ENCODE measurements at regions not wholly inside any gene's neighbourhood (a gene's known extent, or its start where the extent isn't known, plus 50 kb on each side); places are given as distances from the start of the nearest gene placed in this dataset.

DNA sequence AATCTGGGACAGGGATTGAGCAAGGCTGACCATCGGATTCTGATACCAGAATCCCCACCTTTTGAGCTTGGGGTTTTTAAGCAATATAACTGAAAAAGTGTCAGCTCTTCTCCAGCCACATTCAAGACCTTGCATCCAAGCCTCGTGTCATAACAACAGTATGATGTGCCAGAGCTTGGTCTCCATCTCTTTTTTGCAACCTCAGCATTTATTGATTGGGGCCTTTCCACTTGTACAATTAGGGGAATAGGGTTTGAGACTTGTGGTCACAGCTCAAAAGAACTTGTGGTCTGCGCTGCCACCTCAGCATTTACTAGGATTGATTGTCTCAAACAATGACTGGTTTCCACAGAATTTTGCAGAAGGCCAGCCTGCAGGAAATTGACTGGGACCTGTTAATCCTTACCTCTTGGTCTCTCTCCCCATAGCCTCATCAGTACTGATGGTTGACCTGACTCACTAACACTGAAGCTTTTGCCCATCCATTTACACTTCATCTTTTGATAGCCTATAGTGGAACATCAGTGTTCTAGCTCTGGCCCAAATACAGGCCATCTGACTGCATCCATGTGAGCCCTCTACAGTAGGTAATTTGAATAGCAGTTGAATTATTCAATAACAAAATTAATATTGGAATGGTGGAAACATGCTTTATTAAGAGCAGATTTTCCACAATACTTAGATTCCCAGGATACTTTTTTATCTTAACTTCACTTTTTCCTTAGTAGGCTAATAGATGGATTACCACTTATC lies 381.6 kb upstream of the PRR16 start (continued):
- TF ChIP-seq, protein P1, sequence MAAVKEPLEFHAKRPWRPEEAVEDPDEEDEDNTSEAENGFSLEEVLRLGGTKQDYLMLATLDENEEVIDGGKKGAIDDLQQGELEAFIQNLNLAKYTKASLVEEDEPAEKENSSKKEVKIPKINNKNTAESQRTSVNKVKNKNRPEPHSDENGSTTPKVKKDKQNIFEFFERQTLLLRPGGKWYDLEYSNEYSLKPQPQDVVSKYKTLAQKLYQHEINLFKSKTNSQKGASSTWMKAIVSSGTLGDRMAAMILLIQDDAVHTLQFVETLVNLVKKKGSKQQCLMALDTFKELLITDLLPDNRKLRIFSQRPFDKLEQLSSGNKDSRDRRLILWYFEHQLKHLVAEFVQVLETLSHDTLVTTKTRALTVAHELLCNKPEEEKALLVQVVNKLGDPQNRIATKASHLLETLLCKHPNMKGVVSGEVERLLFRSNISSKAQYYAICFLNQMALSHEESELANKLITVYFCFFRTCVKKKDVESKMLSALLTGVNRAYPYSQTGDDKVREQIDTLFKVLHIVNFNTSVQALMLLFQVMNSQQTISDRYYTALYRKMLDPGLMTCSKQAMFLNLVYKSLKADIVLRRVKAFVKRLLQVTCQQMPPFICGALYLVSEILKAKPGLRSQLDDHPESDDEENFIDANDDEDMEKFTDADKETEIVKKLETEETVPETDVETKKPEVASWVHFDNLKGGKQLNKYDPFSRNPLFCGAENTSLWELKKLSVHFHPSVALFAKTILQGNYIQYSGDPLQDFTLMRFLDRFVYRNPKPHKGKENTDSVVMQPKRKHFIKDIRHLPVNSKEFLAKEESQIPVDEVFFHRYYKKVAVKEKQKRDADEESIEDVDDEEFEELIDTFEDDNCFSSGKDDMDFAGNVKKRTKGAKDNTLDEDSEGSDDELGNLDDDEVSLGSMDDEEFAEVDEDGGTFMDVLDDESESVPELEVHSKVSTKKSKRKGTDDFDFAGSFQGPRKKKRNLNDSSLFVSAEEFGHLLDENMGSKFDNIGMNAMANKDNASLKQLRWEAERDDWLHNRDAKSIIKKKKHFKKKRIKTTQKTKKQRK (IDR thresholded peaks at IDR 0.05; ENCODE audit: borderline replicate concordance, low read depth, low read length) = no peak
- TF ChIP-seq MYBL2 (IDR thresholded peaks at IDR 0.05; ENCODE audit: low read depth) = no peak
- TF ChIP-seq MYBL2 (CRISPR knock-in tag; IDR thresholded peaks at IDR 0.05; ENCODE audit: borderline replicate concordance) = no peak
- TF ChIP-seq, protein P2, sequence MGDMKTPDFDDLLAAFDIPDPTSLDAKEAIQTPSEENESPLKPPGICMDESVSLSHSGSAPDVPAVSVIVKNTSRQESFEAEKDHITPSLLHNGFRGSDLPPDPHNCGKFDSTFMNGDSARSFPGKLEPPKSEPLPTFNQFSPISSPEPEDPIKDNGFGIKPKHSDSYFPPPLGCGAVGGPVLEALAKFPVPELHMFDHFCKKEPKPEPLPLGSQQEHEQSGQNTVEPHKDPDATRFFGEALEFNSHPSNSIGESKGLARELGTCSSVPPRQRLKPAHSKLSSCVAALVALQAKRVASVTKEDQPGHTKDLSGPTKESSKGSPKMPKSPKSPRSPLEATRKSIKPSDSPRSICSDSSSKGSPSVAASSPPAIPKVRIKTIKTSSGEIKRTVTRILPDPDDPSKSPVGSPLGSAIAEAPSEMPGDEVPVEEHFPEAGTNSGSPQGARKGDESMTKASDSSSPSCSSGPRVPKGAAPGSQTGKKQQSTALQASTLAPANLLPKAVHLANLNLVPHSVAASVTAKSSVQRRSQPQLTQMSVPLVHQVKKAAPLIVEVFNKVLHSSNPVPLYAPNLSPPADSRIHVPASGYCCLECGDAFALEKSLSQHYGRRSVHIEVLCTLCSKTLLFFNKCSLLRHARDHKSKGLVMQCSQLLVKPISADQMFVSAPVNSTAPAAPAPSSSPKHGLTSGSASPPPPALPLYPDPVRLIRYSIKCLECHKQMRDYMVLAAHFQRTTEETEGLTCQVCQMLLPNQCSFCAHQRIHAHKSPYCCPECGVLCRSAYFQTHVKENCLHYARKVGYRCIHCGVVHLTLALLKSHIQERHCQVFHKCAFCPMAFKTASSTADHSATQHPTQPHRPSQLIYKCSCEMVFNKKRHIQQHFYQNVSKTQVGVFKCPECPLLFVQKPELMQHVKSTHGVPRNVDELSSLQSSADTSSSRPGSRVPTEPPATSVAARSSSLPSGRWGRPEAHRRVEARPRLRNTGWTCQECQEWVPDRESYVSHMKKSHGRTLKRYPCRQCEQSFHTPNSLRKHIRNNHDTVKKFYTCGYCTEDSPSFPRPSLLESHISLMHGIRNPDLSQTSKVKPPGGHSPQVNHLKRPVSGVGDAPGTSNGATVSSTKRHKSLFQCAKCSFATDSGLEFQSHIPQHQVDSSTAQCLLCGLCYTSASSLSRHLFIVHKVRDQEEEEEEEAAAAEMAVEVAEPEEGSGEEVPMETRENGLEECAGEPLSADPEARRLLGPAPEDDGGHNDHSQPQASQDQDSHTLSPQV (IDR thresholded peaks at IDR 0.05) = no peak
- peak; percentile 94 for TF ChIP-seq MAFF (IDR thresholded peaks at IDR 0.05; ENCODE audit: low read length)
- no peak for TF ChIP-seq ZNF766 (CRISPR knock-in tag; conservative IDR thresholded peaks at IDR 0.05)
- TF ChIP-seq, protein P3, sequence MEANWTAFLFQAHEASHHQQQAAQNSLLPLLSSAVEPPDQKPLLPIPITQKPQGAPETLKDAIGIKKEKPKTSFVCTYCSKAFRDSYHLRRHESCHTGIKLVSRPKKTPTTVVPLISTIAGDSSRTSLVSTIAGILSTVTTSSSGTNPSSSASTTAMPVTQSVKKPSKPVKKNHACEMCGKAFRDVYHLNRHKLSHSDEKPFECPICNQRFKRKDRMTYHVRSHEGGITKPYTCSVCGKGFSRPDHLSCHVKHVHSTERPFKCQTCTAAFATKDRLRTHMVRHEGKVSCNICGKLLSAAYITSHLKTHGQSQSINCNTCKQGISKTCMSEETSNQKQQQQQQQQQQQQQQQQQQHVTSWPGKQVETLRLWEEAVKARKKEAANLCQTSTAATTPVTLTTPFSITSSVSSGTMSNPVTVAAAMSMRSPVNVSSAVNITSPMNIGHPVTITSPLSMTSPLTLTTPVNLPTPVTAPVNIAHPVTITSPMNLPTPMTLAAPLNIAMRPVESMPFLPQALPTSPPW (CRISPR knock-in tag; IDR thresholded peaks at IDR 0.05) = no peak
- TF ChIP-seq BCL6 (CRISPR knock-in tag; IDR thresholded peaks at IDR 0.05) = no peak
- peak; percentile 73 for TF ChIP-seq C11orf30 (IDR thresholded peaks at IDR 0.05; ENCODE audit: low read depth)
- TF ChIP-seq STAT5B (CRISPR knock-in tag; IDR thresholded peaks at IDR 0.05) = no peak
- no peak for TF ChIP-seq RCOR1 (IDR thresholded peaks at IDR 0.05; ENCODE audit: borderline replicate concordance in 1 of 2, low read depth in 2 of 2, low read length in 2 of 2)
- TF ChIP-seq KHSRP (IDR thresholded peaks at IDR 0.05) = no peak
- no peak for TF ChIP-seq CCNT2 (IDR thresholded peaks at IDR 0.05; ENCODE audit: borderline replicate concordance, extremely low read depth, insufficient read length, low read depth, low read length)
- TF ChIP-seq SRSF3 (IDR thresholded peaks at IDR 0.05; ENCODE audit: insufficient read depth, low read length) = no peak
- peak in 1 of 2 experiments; percentile 27; a peak in 2 of 4 replicates for TF ChIP-seq RAD21 (CRISPR knock-in tag; conservative IDR thresholded peaks at IDR 0.05 in 1 of 2, IDR thresholded peaks at IDR 0.05 in 1 of 2)
- TF ChIP-seq, protein P4, sequence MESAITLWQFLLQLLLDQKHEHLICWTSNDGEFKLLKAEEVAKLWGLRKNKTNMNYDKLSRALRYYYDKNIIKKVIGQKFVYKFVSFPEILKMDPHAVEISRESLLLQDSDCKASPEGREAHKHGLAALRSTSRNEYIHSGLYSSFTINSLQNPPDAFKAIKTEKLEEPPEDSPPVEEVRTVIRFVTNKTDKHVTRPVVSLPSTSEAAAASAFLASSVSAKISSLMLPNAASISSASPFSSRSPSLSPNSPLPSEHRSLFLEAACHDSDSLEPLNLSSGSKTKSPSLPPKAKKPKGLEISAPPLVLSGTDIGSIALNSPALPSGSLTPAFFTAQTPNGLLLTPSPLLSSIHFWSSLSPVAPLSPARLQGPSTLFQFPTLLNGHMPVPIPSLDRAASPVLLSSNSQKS (CRISPR knock-in tag; IDR thresholded peaks at IDR 0.05) = no peak
- peak; percentile 83 for TF ChIP-seq ZNF316 (IDR thresholded peaks at IDR 0.05)
- no peak for TF ChIP-seq ZNF23 (CRISPR knock-in tag; IDR thresholded peaks at IDR 0.05)

Data from K562 (cell line).